ENCODE measurements at regions not wholly inside any gene's neighbourhood (a gene's known extent, or its start where the extent isn't known, plus 50 kb on each side); places are given as distances from the start of the nearest gene placed in this dataset.

GRCh38 chr9:79796411-79796810, 224.6 kb downstream of the TLE4 start:
- TF ChIP-seq CTCF (conservative IDR thresholded peaks at IDR 0.05; ENCODE audit: low read length) (no peak), EZH2phosphoT487 (IDR thresholded peaks at IDR 0.05; ENCODE audit: borderline replicate concordance) (no peak)

Data from Loucy (cell line).